Stimulated activated CD8-positive, alpha-beta memory T cell treated with anti-CD3 and anti-CD28 coated beads, Interleukin-15, amount 100 ng/mL, for 1 hour (primary cell): ENCODE measurements at regions not wholly inside any gene's neighbourhood (a gene's known extent, or its start where the extent isn't known, plus 50 kb on each side); places are given as distances from the start of the nearest gene placed in this dataset.
"Not testable (repeated sequence)": the region's sequence is repeated elsewhere in the genome, so short reads cannot be mapped to it uniquely, and the experiment has no call there.

Experiments
- DNase-seq: peaks from one replicate; pipeline ENCODE4 v3.0.0-alpha.2; 2020; ENCODE audit warnings: low read depth

GRCh38 chr13:74288361-74288911, 154.2 kb upstream of the KLF12 start:
- no peak for DNase-seq

- peak; percentile 65 for DNase-seq
Measured at GRCh38 chr13:74287724-74288169, 153.5 kb upstream of the KLF12 start.

GRCh38 chr13:74280795-74281490, 146.7 kb upstream of the KLF12 start:
- no peak for DNase-seq

- no peak for DNase-seq
Measured at GRCh38 chr13:74280093-74280794, 146.0 kb upstream of the KLF12 start.

- DNase-seq: no peak
Measured at GRCh38 chr13:74278901-74279300, 144.7 kb upstream of the KLF12 start.

GRCh38 chr13:74274916-74275315, 140.7 kb upstream of the KLF12 start:
- DNase-seq: no peak

GRCh38 chr13:74273581-74273980, 139.4 kb upstream of the KLF12 start:
- no peak for DNase-seq

GRCh38 chr13:74272826-74273225, 138.6 kb upstream of the KLF12 start:
- no peak for DNase-seq

- DNase-seq: no peak
Measured at GRCh38 chr13:74270018-74270417, 135.8 kb upstream of the KLF12 start.

GRCh38 chr13:74266861-74267260, 132.7 kb upstream of the KLF12 start:
- DNase-seq: no peak

- no peak for DNase-seq
Measured at GRCh38 chr13:74266309-74266708, 132.1 kb upstream of the KLF12 start.

GRCh38 chr13:74264333-74264732, 130.1 kb upstream of the KLF12 start:
- DNase-seq: no peak

- DNase-seq: not testable (repeated sequence)
Measured at GRCh38 chr13:74260420-74260819, 126.2 kb upstream of the KLF12 start.

GRCh38 chr13:74259641-74260040, 125.4 kb upstream of the KLF12 start:
- no peak for DNase-seq

- no peak for DNase-seq
Measured at GRCh38 chr13:74258961-74259360, 124.8 kb upstream of the KLF12 start.

- DNase-seq: no peak
Measured at GRCh38 chr13:74256969-74257368, 122.8 kb upstream of the KLF12 start.

GRCh38 chr13:74253161-74253560, 119.0 kb upstream of the KLF12 start:
- DNase-seq: no peak

GRCh38 chr13:74251778-74252519, 117.7 kb upstream of the KLF12 start:
- DNase-seq: no peak

GRCh38 chr13:74250738-74251190, 116.6 kb upstream of the KLF12 start:
- no peak for DNase-seq

- no peak for DNase-seq
Measured at GRCh38 chr13:74248477-74248876, 114.3 kb upstream of the KLF12 start.

GRCh38 chr13:74246487-74246886, 112.3 kb upstream of the KLF12 start:
- peak; percentile 22 for DNase-seq
